ENCODE measurements at regions not wholly inside any gene's neighbourhood (a gene's known extent, or its start where the extent isn't known, plus 50 kb on each side); places are given as distances from the start of the nearest gene placed in this dataset.

DNA sequence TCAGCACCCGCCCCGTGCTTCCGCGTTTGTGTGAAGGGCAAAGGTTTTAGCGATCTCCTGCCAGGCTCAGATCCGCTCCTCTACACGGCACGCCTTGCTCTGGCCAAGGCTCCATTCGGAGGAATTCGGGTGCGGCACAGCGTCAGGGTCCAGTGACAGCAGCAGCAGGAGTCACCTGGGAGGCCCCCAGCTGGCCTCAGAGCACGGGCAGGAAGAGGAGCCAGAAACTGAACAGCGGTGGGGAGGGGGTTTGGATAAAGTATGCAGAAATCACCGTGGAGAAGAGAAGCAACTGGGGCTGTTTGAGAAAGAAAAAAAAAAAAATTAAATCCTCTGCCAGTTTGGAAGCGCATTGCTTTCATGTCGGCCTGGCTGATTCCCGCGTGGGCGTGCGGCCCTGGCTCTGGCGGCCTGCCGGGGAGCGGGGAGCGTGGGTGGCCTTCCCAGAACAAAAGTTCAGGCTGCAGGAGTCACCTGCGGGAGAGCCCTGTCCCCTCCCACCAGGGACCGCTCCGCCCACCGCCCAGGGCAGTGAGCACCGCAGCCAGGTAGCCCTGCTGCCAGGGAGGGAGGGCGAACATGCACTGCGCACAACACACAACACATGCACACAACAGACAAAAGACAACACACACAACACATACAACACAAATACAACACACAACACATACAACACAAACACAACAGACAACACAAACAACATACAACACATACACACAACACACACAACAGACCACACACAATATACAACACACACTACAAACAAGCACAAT lies 107.6 kb downstream of the ETS2 start:
- H3K27me3 ChIP-seq (ENCODE audit: control insufficient read depth in 1 of 2, insufficient read depth in 2 of 2, low read length in 2 of 2), result peaks cover 0 to 4% of the 10 kb centered on the region in 2 experiments
- ChIA-PET POLR2A (no interaction called here), CTCF (no interaction called here)
- ATAC-seq (ENCODE audit: poor library complexity), result no peak
- intact Hi-C loops (cut with DNase I, micrococcal nuclease), result no loop called here
- H3K36me3 ChIP-seq (ENCODE audit: insufficient read depth, low read length), result no peaks in the 10 kb centered on the region
- no peak for DNase-seq
- Mint-ChIP-seq H3K27me3 (peaks cover 18% of the 10 kb centered on the region), H3K27ac (no peak overlapping the region), H3K4me1 (ENCODE audit: low read depth) (no peaks in the 10 kb centered on the region), H3K9me3 (no peaks in the 10 kb centered on the region), H3K4me3 (no peak overlapping the region), H3K36me3 (ENCODE audit: low read depth) (no peaks in the 10 kb centered on the region)
- H3K27ac ChIP-seq (ENCODE audit: low read depth in 1 of 2, low read length in 2 of 2), result no peak overlapping the region
- TF ChIP-seq CTCF (IDR thresholded peaks at IDR 0.05), result no peak
- no peaks in the 10 kb centered on the region for H3K4me1 ChIP-seq (ENCODE audit: insufficient read depth, low read length)
- H3K4me3 ChIP-seq (ENCODE audit: low read length), result no peak overlapping the region
- H3K9me3 ChIP-seq (ENCODE audit: control insufficient read depth in 1 of 2, insufficient read depth in 1 of 2, low read length in 2 of 2), result peaks cover 0 to 10% of the 10 kb centered on the region in 2 experiments

DNA sequence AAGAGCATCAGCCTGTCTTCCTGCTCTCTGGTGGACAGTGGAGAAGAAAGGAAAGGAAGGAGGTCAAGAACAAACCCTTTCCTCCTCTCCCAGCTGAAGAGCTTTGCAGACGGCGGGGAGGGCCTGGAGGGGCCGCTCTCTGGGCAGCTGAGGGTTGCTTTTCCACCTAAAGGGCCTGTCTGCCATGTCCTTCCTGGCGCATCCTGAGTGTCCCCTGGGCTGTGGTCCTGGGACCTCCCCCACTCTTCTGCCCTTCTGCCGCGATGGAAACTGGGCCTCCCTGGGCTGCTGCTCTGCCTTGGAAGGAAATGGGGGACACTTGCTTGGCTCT lies 107.0 kb downstream of the ETS2 start:
- Histone ChIP-seq H3K36me3 (ENCODE audit: insufficient read depth, low read length) (no peaks in the 10 kb centered on the region), H3K9me3 (ENCODE audit: control insufficient read depth in 1 of 2, insufficient read depth in 1 of 2, low read length in 2 of 2) (peaks cover 0 to 10% of the 10 kb centered on the region in 2 experiments), H3K27ac (ENCODE audit: low read depth in 1 of 2, low read length in 2 of 2) (no peak overlapping the region), H3K4me3 (ENCODE audit: low read length) (no peak overlapping the region), H3K4me1 (ENCODE audit: insufficient read depth, low read length) (no peaks in the 10 kb centered on the region), H3K27me3 (ENCODE audit: control insufficient read depth in 1 of 2, insufficient read depth in 2 of 2, low read length in 2 of 2) (peaks cover 0 to 4% of the 10 kb centered on the region in 2 experiments)
- no peaks in the 10 kb centered on the region for H3K36me3 Mint-ChIP-seq (ENCODE audit: low read depth)
- intact Hi-C loops (cut with DNase I, micrococcal nuclease), result no loop called here
- ATAC-seq (ENCODE audit: poor library complexity) (no peak), DNase-seq (no peak)
- H3K4me1 Mint-ChIP-seq (ENCODE audit: low read depth), result no peaks in the 10 kb centered on the region
- H3K9me3 Mint-ChIP-seq, result no peaks in the 10 kb centered on the region
- POLR2A ChIA-PET, result no interaction called here
- H3K27me3 Mint-ChIP-seq, result peaks cover 18% of the 10 kb centered on the region
- CTCF ChIA-PET, result no interaction called here
- TF ChIP-seq CTCF (IDR thresholded peaks at IDR 0.05), result no peak
- no peak overlapping the region for H3K4me3 Mint-ChIP-seq
- no peak overlapping the region for H3K27ac Mint-ChIP-seq

- Mint-ChIP-seq H3K27ac (no peak overlapping the region), H3K36me3 (ENCODE audit: low read depth) (no peaks in the 10 kb centered on the region), H3K4me1 (ENCODE audit: low read depth) (no peaks in the 10 kb centered on the region), H3K4me3 (no peak overlapping the region), H3K9me3 (no peaks in the 10 kb centered on the region), H3K27me3 (peaks cover 16% of the 10 kb centered on the region)
- ATAC-seq (ENCODE audit: poor library complexity) (no peak), DNase-seq (no peak)
- Histone ChIP-seq H3K4me1 (ENCODE audit: insufficient read depth, low read length) (no peaks in the 10 kb centered on the region), H3K27ac (ENCODE audit: low read depth in 1 of 2, low read length in 2 of 2) (no peak overlapping the region), H3K9me3 (ENCODE audit: control insufficient read depth in 1 of 2, insufficient read depth in 1 of 2, low read length in 2 of 2) (peaks cover 0 to 10% of the 10 kb centered on the region in 2 experiments), H3K36me3 (ENCODE audit: insufficient read depth, low read length) (no peaks in the 10 kb centered on the region), H3K27me3 (ENCODE audit: control insufficient read depth in 1 of 2, insufficient read depth in 2 of 2, low read length in 2 of 2) (peaks cover 0 to 4% of the 10 kb centered on the region in 2 experiments), H3K4me3 (ENCODE audit: low read length) (no peak overlapping the region)
- intact Hi-C loops (cut with DNase I, micrococcal nuclease), result no loop called here
- ChIA-PET POLR2A (no interaction called here), CTCF (no interaction called here)
- no peak for TF ChIP-seq CTCF (IDR thresholded peaks at IDR 0.05)
Observed at GRCh38 chr21:38912102-38912629, 106.4 kb downstream of the ETS2 start.

Data from CD4-positive, alpha-beta T cell (primary cell).